Heart left ventricle (tissue), 16 donors: ENCODE measurements at regions not wholly inside any gene's neighbourhood (a gene's known extent, or its start where the extent isn't known, plus 50 kb on each side); places are given as distances from the start of the nearest gene placed in this dataset.

ENCODE experiments used
- ATAC-seq, 4 donors: fragments of 200-7000 bp; cut with Tn5 transposase; one replicate each; pipeline ENCODE4 v1.9.1; 2020 to 2022; ENCODE audit warnings: moderate library complexity in 4 of 4, mild to moderate bottlenecking in 3 of 4, moderate number of reproducible peaks in 1 of 4
- DNase-seq, 5 donors: peaks; one replicate each; pipeline ENCODE4 v3.0.0-alpha.2; 2020
- H3K27ac ChIP-seq, 12 donors: fragments of 200-600 bp; sonication (generic) in 4 of 12; one replicate each; pipeline versions ENCODE4 v1.5.0 to v1.8.0; 2016 to 2022; ENCODE audit warnings: mild to moderate bottlenecking in 2 of 12
- H3K27me3 ChIP-seq, 9 donors: fragments of 200-600 bp; sonication (generic) in 2 of 9; one replicate each; pipeline versions ENCODE4 v1.5.1 to v1.8.0; 2016 to 2022; ENCODE audit warnings: mild to moderate bottlenecking in 3 of 9
- H3K36me3 ChIP-seq, 9 donors: fragments of 200-600 bp; sonication (generic) in 2 of 9; one replicate each; pipeline versions ENCODE4 v1.5.0 to v1.8.0; 2018 to 2022; ENCODE audit warnings: mild to moderate bottlenecking in 2 of 9
- H3K4me1 ChIP-seq, 12 donors: fragments of 200-600 bp; sonication (generic) in 4 of 12; one replicate each; pipeline versions ENCODE4 v1.5.0 to v1.8.0; 2016 to 2022; ENCODE audit warnings: mild to moderate bottlenecking in 3 of 12
- H3K4me3 ChIP-seq, 12 donors: fragments of 200-600 bp; sonication (generic) in 4 of 12; one replicate each; pipeline versions ENCODE4 v1.5.0 to v1.8.0; 2017 to 2022; ENCODE audit warnings: mild to moderate bottlenecking in 9 of 12, moderate library complexity in 4 of 12
- H3K9me3 ChIP-seq, 12 donors: fragments of 200-600 bp; sonication (generic) in 4 of 12; one replicate each; pipeline versions ENCODE4 v1.5.0 to v1.8.0; 2016 to 2022; ENCODE audit warnings: mild to moderate bottlenecking in 1 of 12
- CTCF ChIP-seq, 12 donors: fragments of 200-600 bp; sonication (generic) in 4 of 12; IDR thresholded peaks; one replicate each; pipeline versions ENCODE4 v1.5.0 to v1.8.0; 2018 to 2022; ENCODE audit warnings: antibody characterized with exemption in 12 of 12, mild to moderate bottlenecking in 5 of 12
- POLR2A ChIP-seq, 2 donors: fragments of 450-650 bp; IDR thresholded peaks; one replicate each; pipeline ENCODE4 v1.6.1; 2017; ENCODE audit warnings: antibody characterized with exemption in 2 of 2, mild to moderate bottlenecking in 2 of 2, moderate library complexity in 2 of 2
- WGBS, 4 donors: extraction: QIAGEN DNeasy Blood & Tissue Kit in 2 of 4; methylation state at CpG; one replicate each; pipeline versions ENCODE4 v1.1.5 to v1.1.7; 2013 to 2018; 5-methylcytosine and 5-hydroxymethylcytosine counted together
- intact Hi-C, 10 donors: fragments of 100-400 bp; cut with DNase I; formaldehyde crosslinking; loops; one replicate each; pipeline versions ENCODE4 v1.11.1 to v1.14.2; 2022
- donor health status: ischemic (EF 13 %, LVEDD 7.1; RV severe dilation, severe dysfunction).
- donor health status: healthy with polysubstance abuse.
- donor health status: DM: no; HTN: yes; CAD: no.
- donor health status: DM: no; HTN: no; CAD: no.
- donor health status: ischemic (EF 25% LVEDD 6.9; RV normal size, moderate dysfunction).
- donor health status: ischemic (EF 25% LVEDD 5.7; RV mildly dilated, moderate dysfunction).
- donor health status: healthy.
- donor health status: DM: yes; HTN: yes; CAD: no.
- donor health status: ischemic (EF 35%, LVEDD 5.7; RV mildly dilated, moderate dysfunction).
- donor health status: nonischemic (EF 11% LVEDD 7.7; RV severe dilation, severe dysfunction).
- donor health status: DM: yes; HTN: yes; CAD: no.
- donor health status: PGD.
- donor health status: ischemic (EF 29% LVEDD 5.4; RV normal size, mild dysfunction).
- donor health status: nonischemic (EF 23%, LVEDD 6.1; RV moderate dilation, normal function).

DNA sequence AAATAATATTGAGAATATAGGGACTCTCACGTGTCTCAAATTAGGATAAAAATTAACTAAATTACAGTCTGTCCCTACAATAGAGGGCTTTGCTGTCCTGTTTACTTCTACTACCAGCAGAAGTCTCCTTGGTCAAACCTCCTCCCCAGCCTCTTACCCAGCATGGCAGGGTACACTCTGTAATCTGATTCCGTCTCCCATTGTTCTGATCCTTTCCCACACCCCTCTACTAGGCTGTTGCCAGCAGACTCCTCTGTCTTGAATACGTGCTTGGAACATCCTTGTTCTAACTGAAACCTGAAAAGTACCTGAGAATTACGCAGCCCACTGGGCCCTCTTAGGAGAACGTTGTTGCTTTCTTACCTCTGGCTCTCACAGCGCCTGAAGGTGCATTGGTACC, 112.2 kb upstream of the PREP start:
- TF ChIP-seq POLR2A (IDR thresholded peaks at IDR 0.05) (no peak), CTCF (IDR thresholded peaks at IDR 0.05) (no peak)
- no peak for DNase-seq
- no peaks in the 10 kb centered on the region for H3K36me3 ChIP-seq
- H3K27me3 ChIP-seq: peaks cover 0 to 2% (median 0%) of the 10 kb centered on the region in 9 donors
- intact Hi-C loops: loop anchor here in 1 of 10 donors (10.0 kb wide), 1 partner anchor 480 kb away; no protein-coding TSS in a partner anchor
- H3K9me3 ChIP-seq: peaks cover 0 to 13% (median 0%) of the 10 kb centered on the region in 12 donors
- H3K27ac ChIP-seq: peak overlapping the region in 5 of 12 donors; percentile 15 to 53 (median 51)
- ATAC-seq: no peak
- H3K4me3 ChIP-seq: no peak overlapping the region
- 72 to 86% (median 74%) methylated on average over 6 of the region's 6 CpGs for WGBS, 4 donors
- H3K4me1 ChIP-seq: peaks cover 0 to 14% (median 6%) of the 10 kb centered on the region in 12 donors

- TF ChIP-seq POLR2A (IDR thresholded peaks at IDR 0.05): no peak
- no peak for TF ChIP-seq CTCF (IDR thresholded peaks at IDR 0.05)
- Histone ChIP-seq H3K27me3 (peaks cover 0 to 2% (median 0%) of the 10 kb centered on the region in 9 donors), H3K36me3 (no peaks in the 10 kb centered on the region), H3K9me3 (peaks cover 0 to 13% (median 0%) of the 10 kb centered on the region in 12 donors), H3K4me1 (peaks cover 0 to 20% (median 11%) of the 10 kb centered on the region in 12 donors), H3K27ac (peak overlapping the region in 6 of 12 donors; percentile 15 to 53 (median 38)), H3K4me3 (no peak overlapping the region)
- ATAC-seq (peak; percentile 42 to 80 (median 50)), DNase-seq (peak in 3 of 5 donors; percentile 18 to 29 (median 19))
- 48 to 57% (median 53%) methylated on average over 5 of the region's 5 CpGs for WGBS, 4 donors
- intact Hi-C loops: loop anchor here in 1 of 10 donors (10.0 kb wide), 1 partner anchor 480 kb away; no protein-coding TSS in a partner anchor
These were observed 111.4 kb upstream of the PREP start for GRCh38 chr6:105514306-105514705.

GRCh38 chr6:105511639-105512038, 108.8 kb upstream of the PREP start:
- H3K27me3 ChIP-seq: no peaks in the 10 kb centered on the region
- H3K36me3 ChIP-seq: no peaks in the 10 kb centered on the region
- no peak for ATAC-seq
- H3K4me1 ChIP-seq: peaks cover 0 to 26% (median 13%) of the 10 kb centered on the region in 12 donors
- no peak overlapping the region for H3K27ac ChIP-seq
- H3K9me3 ChIP-seq: no peaks in the 10 kb centered on the region
- H3K4me3 ChIP-seq: no peak overlapping the region
- no peak for TF ChIP-seq CTCF (IDR thresholded peaks at IDR 0.05)
- TF ChIP-seq POLR2A (IDR thresholded peaks at IDR 0.05): no peak
- intact Hi-C loops: loop anchor here in 1 of 10 donors (10.0 kb wide), 1 partner anchor 483 kb away; no protein-coding TSS in a partner anchor
- no peak for DNase-seq
- 95 to 98% (median 97%) methylated on average over 2 of the region's 2 CpGs for WGBS, 4 donors

- H3K27ac ChIP-seq: peak overlapping the region in 1 of 12 donors; percentile 64
- no peaks in the 10 kb centered on the region for H3K27me3 ChIP-seq
- ATAC-seq (no peak), DNase-seq (no peak)
- H3K36me3 ChIP-seq: no peaks in the 10 kb centered on the region
- H3K9me3 ChIP-seq: no peaks in the 10 kb centered on the region
- no peak overlapping the region for H3K4me3 ChIP-seq
- TF ChIP-seq CTCF (IDR thresholded peaks at IDR 0.05): no peak
- no peak for TF ChIP-seq POLR2A (IDR thresholded peaks at IDR 0.05)
- intact Hi-C loops: loop anchor here in 1 of 10 donors (10.0 kb wide), 1 partner anchor 484 kb away; no protein-coding TSS in a partner anchor
- H3K4me1 ChIP-seq: peaks cover 0 to 26% (median 13%) of the 10 kb centered on the region in 12 donors
These were observed 107.9 kb upstream of the PREP start for GRCh38 chr6:105510746-105511145.
